K562 (cell line): ENCODE measurements at regions not wholly inside any gene's neighbourhood (a gene's known extent, or its start where the extent isn't known, plus 50 kb on each side); places are given as distances from the start of the nearest gene placed in this dataset.

ENCODE experiments used
- ATAC-seq: fragments of 200-7000 bp; cut with Tn5 transposase; 3 replicates; pipeline ENCODE4 v1.9.1; 2020; ENCODE audit warnings: moderate library complexity
- BruUV-seq: library from RNA; stranded (reverse); fragments of 400-500 nt; replicated peaks from 2 replicates; lab custom pipeline; 2021; lab: Mats Ljungman, UMichigan
- CTCF ChIA-PET: fragments of 300-600 bp; formaldehyde crosslinking; extraction: SDS; loops from one replicate; lab custom pipeline; 2021; ENCODE audit warnings: low intra/inter-chr PET ratio; lab: Yijun Ruan, JAX
- POLR2A ChIA-PET: fragments of 300-600, 350-650 bp; sonication (Branson Sonifier 250); formaldehyde crosslinking; extraction: SDS; loops from one replicate; lab custom pipeline; 2021; ENCODE audit warnings: antibody characterized with exemption, inconsistent platforms; lab: Yijun Ruan, JAX
- DNase-seq, 4 experiments: peaks; one replicate each; pipeline versions ENCODE4 v3.0.0 to v3.0.0-alpha.2; 2011 to 2018; ENCODE audit warnings: low spot score in 3 of 4, mixed read lengths in 3 of 4; ENCODE audit errors: extremely low read depth in 1 of 4
- FAIRE-seq: peaks from 2 replicates; lab custom pipeline; 2011; peaks lifted over from hg19 to GRCh38; lab: Jason Lieb, UNC
- H2AFZ ChIP-seq: 2 replicates; pipeline ENCODE4 v1.6.0; 2011; ENCODE audit warnings: low read depth, low read length, control low read depth, inconsistent platforms
- H3K27ac ChIP-seq: fragments of 200-600 bp; 3 replicates; pipeline ENCODE4 v1.8.0; 2011; ENCODE audit warnings: low read depth, mild to moderate bottlenecking, control low read depth, inconsistent platforms, low read length, moderate library complexity, mixed read lengths; ENCODE audit errors: extremely low read depth
- H3K27me3 ChIP-seq, 2 experiments: fragments of 300-600 bp in 1 of 2; 2 replicates in 1 of 2; 3 replicates in 1 of 2; pipeline versions ENCODE4 v1.6.0 to v1.8.0; 2011; ENCODE audit warnings: inconsistent platforms in 2 of 2, low read length in 2 of 2, mild to moderate bottlenecking in 1 of 2, mixed read lengths in 1 of 2, moderate library complexity in 1 of 2; ENCODE audit not compliant: control insufficient read depth in 2 of 2, insufficient read depth in 2 of 2
- H3K36me3 ChIP-seq: fragments of 300-600 bp; 3 replicates; pipeline ENCODE4 v1.8.0; 2011; ENCODE audit warnings: mild to moderate bottlenecking, low read length, inconsistent platforms; ENCODE audit not compliant: control insufficient read depth, insufficient read depth
- H3K4me1 ChIP-seq, 2 experiments: fragments of 200-600 bp in 1 of 2; replicated peaks in 1 of 2; 2 replicates in 1 of 2; 3 replicates in 1 of 2; pipeline versions ENCODE4 v1.5.1 to v1.8.0; 2011; ENCODE audit warnings: inconsistent platforms in 2 of 2, low read length in 2 of 2, mild to moderate bottlenecking in 1 of 2, mixed read lengths in 1 of 2, moderate library complexity in 1 of 2; ENCODE audit not compliant: control insufficient read depth in 2 of 2, insufficient read depth in 2 of 2
- H3K4me2 ChIP-seq: 2 replicates; pipeline ENCODE4 v1.6.1; 2011; ENCODE audit warnings: low read length, control low read depth, inconsistent platforms, mixed read lengths; ENCODE audit not compliant: insufficient read depth
- H3K4me3 ChIP-seq: fragments of 200-600 bp; sonication (generic), shearing (Covaris generic); 2 replicates; pipeline ENCODE4 v1.5.1; 2016; ENCODE audit warnings: control low read depth, inconsistent platforms
- H3K79me2 ChIP-seq: fragments of 200-600 bp; 3 replicates; pipeline ENCODE4 v1.8.0; 2011; ENCODE audit warnings: low read length, inconsistent platforms; ENCODE audit not compliant: control insufficient read depth, insufficient read depth
- H3K9ac ChIP-seq, 2 experiments: 2 replicates each; pipeline versions ENCODE4 v1.6.0 to v1.6.1; 2011; ENCODE audit warnings: low read depth in 2 of 2, low read length in 2 of 2, control low read depth in 1 of 2, inconsistent platforms in 1 of 2, mild to moderate bottlenecking in 1 of 2, mixed read lengths in 1 of 2; ENCODE audit not compliant: insufficient read depth in 1 of 2
- H3K9me1 ChIP-seq: one replicate; pipeline ENCODE4 v1.6.0; 2011; ENCODE audit warnings: inconsistent platforms, mild to moderate bottlenecking, low read length, moderate library complexity; ENCODE audit not compliant: control insufficient read depth, insufficient read depth
- H3K9me3 ChIP-seq: replicated peaks from 2 replicates; pipeline ENCODE4 v1.5.1; 2011; ENCODE audit warnings: low read depth, low read length, inconsistent platforms; ENCODE audit not compliant: control insufficient read depth, insufficient read depth
- H4K20me1 ChIP-seq: replicated peaks from 2 replicates; pipeline ENCODE4 v1.6.1; 2011; ENCODE audit warnings: low read length, inconsistent platforms, mixed read lengths; ENCODE audit not compliant: control insufficient read depth, insufficient read depth
- CBFB ChIP-seq: sonication (generic); formaldehyde crosslinking; IDR thresholded peaks from 2 replicates; pipeline ENCODE4 v1.4.0; 2020; ENCODE audit warnings: mild to moderate bottlenecking, missing genetic modification reagents
- CCAR2 ChIP-seq: fragments of 200-400 bp; formaldehyde crosslinking; IDR thresholded peaks from 2 replicates; pipeline ENCODE4 v1.6.1; 2017; ENCODE audit warnings: mild to moderate bottlenecking, low read depth, low read length
- CREB3 ChIP-seq: fragments of 450-650 bp; conservative IDR thresholded peaks from 2 replicates; pipeline ENCODE4 v1.6.1; 2016; ENCODE audit warnings: missing genetic modification characterization, low read depth, mild to moderate bottlenecking, missing compliant biosample characterization, moderate library complexity
- HINFP ChIP-seq: fragments of 450-650 bp; conservative IDR thresholded peaks from 2 replicates; pipeline ENCODE4 v1.6.1; 2016; ENCODE audit warnings: missing genetic modification characterization, low read depth, mild to moderate bottlenecking, control low read depth, missing compliant biosample characterization
- HSF4 ChIP-seq: fragments of 250-450 bp; sonication (Bioruptor Pico); IDR thresholded peaks from 2 replicates; pipeline ENCODE4 v2.1.2; 2022; ENCODE audit warnings: mild to moderate bottlenecking, moderate library complexity, borderline replicate concordance
- LCOR ChIP-seq: sonication (generic); formaldehyde crosslinking; IDR thresholded peaks from 2 replicates; pipeline ENCODE4 v1.8.0; 2022; ENCODE audit warnings: mild to moderate bottlenecking, missing genetic modification reagents
- MYNN ChIP-seq, 2 experiments: sonication (generic); formaldehyde crosslinking in 1 of 2; IDR thresholded peaks; 2 replicates each; pipeline versions ENCODE4 v1.5.0 to v1.6.1; 2016 to 2020; ENCODE audit warnings: antibody characterized with exemption in 1 of 2, missing genetic modification reagents in 1 of 2
- PBX2 ChIP-seq, 2 experiments: IDR thresholded peaks in 1 of 2; conservative IDR thresholded peaks in 1 of 2; 2 replicates each; pipeline ENCODE4 v1.6.1; 2016; ENCODE audit warnings: low read depth in 2 of 2, mild to moderate bottlenecking in 1 of 2, missing compliant biosample characterization in 1 of 2, missing genetic modification characterization in 1 of 2, moderate library complexity in 1 of 2
- POLR2H ChIP-seq: IDR thresholded peaks from 2 replicates; pipeline ENCODE4 v1.6.1; 2016; ENCODE audit warnings: missing genetic modification characterization, low read depth, mild to moderate bottlenecking, control low read depth, missing compliant biosample characterization, moderate library complexity
- TRIM24 ChIP-seq, 2 experiments: fragments of 450-650 bp; IDR thresholded peaks; 2 replicates each; pipeline ENCODE4 v1.6.1; 2016
- ZNF551 ChIP-seq: fragments of 250-450 bp; sonication (Bioruptor Pico); IDR thresholded peaks from 2 replicates; pipeline ENCODE4 v1.5.0; 2021; ENCODE audit warnings: mild to moderate bottlenecking, moderate library complexity
- ZNF76 ChIP-seq: fragments of 250-450 bp; sonication (Bioruptor Pico); IDR thresholded peaks from 2 replicates; pipeline ENCODE4 v1.4.0; 2020; ENCODE audit warnings: mild to moderate bottlenecking, moderate library complexity, borderline replicate concordance
- WGBS: fragments of 100-300 bp; shearing (Covaris generic); methylation state at CpG from one replicate; pipeline ENCODE4 v1.1.6; 2016; ENCODE audit warnings: low coverage, mixed read lengths; ENCODE audit not compliant: insufficient coverage; ENCODE audit errors: missing lambda C conversion rate; 5-methylcytosine and 5-hydroxymethylcytosine counted together
- in situ Hi-C: fragments of 300-500 bp; cut with MboI; formaldehyde crosslinking; loops from 4 replicates; pipeline ENCODE4 v1.15.0; 2018; ENCODE audit warnings: inconsistent platforms, mixed read lengths
- intact Hi-C: fragments of 100-400 bp; cut with micrococcal nuclease; formaldehyde crosslinking; loops from 2 replicates; pipeline ENCODE4 v1.14.2; 2022
- TF ChIP-seq, protein P1 (sequence below): fragments of 250-450 bp; sonication (Bioruptor Pico); IDR thresholded peaks from 2 replicates; pipeline ENCODE4 v1.4.0; 2020
- TF ChIP-seq, protein P2 (sequence below): fragments of 450-650 bp; formaldehyde crosslinking; IDR thresholded peaks from 2 replicates; pipeline ENCODE4 v1.4.0; 2020; ENCODE audit warnings: mild to moderate bottlenecking, moderate library complexity

DNA sequence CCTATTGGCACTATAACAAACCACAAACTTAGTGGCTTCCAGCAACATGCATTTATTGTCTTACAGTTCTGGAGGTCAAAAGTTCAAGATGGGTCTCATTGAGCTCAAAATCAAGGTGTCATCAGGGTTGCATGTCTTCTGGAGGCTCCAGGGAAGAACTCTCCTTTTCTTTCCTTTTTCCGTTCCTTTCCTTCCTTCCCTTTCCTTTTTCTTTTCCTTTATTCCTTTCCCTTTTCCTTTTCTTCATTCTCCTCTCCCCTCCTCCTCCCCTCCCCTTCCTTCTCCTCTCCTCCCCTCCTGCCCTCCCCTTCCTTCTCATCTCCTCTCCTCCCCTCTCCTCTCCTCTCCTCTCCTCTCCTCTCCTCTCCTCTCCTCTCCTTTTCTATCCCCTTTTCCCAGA is 460.2 kb upstream of the CDH4 start:
- POLR2A ChIA-PET = no interaction called here
- Histone ChIP-seq H3K9me3 (no peaks in the 10 kb centered on the region), H3K27ac (no peak overlapping the region), H3K4me1 (no peaks in the 10 kb centered on the region), H3K79me2 (no peaks in the 10 kb centered on the region), H3K9ac (no peak overlapping the region), H3K36me3 (no peaks in the 10 kb centered on the region), H3K9me1 (no peaks in the 10 kb centered on the region), H3K4me2 (no peak overlapping the region), H4K20me1 (no peaks in the 10 kb centered on the region), H3K4me3 (no peak overlapping the region), H3K27me3 (peaks cover 0 to 9% of the 10 kb centered on the region in 2 experiments; a peak in 1 of 5 replicates), H2AFZ (no peak overlapping the region)
- CTCF ChIA-PET = no interaction called here
- intact Hi-C loops (no loop called here), in situ Hi-C loops (no loop called here)
- DNase-seq = no peak
- FAIRE-seq = no peak
- no peak for ATAC-seq
- WGBS = no CpG with 5 or more reads among the region's 1 CpG
- BruUV-seq = no TSS peak
- TF ChIP-seq MYNN (IDR thresholded peaks at IDR 0.05) (no peak), MYNN (CRISPR knock-in tag; IDR thresholded peaks at IDR 0.05) (no peak), HINFP (tag) (no peak), ZNF551 (CRISPR knock-in tag) (no peak), POLR2H (tag) (no peak), CBFB (CRISPR knock-in tag) (no peak), LCOR (CRISPR knock-in tag) (no peak), HSF4 (CRISPR knock-in tag) (no peak), TRIM24 (IDR thresholded peaks at IDR 0.05) (no peak), CREB3 (tag) (no peak), CCAR2 (no peak), PBX2 (CRISPR knock-in tag; IDR thresholded peaks at IDR 0.05; ENCODE audit: low read depth) (no peak), PBX2 (tag; conservative IDR thresholded peaks at IDR 0.05; ENCODE audit: low read depth) (no peak), ZNF76 (CRISPR knock-in tag) (no peak)
- TF ChIP-seq, protein P1, sequence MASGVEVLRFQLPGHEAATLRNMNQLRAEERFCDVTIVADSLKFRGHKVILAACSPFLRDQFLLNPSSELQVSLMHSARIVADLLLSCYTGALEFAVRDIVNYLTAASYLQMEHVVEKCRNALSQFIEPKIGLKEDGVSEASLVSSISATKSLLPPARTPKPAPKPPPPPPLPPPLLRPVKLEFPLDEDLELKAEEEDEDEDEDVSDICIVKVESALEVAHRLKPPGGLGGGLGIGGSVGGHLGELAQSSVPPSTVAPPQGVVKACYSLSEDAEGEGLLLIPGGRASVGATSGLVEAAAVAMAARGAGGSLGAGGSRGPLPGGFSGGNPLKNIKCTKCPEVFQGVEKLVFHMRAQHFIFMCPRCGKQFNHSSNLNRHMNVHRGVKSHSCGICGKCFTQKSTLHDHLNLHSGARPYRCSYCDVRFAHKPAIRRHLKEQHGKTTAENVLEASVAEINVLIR (CRISPR knock-in tag) = no peak
- TF ChIP-seq, protein P2, sequence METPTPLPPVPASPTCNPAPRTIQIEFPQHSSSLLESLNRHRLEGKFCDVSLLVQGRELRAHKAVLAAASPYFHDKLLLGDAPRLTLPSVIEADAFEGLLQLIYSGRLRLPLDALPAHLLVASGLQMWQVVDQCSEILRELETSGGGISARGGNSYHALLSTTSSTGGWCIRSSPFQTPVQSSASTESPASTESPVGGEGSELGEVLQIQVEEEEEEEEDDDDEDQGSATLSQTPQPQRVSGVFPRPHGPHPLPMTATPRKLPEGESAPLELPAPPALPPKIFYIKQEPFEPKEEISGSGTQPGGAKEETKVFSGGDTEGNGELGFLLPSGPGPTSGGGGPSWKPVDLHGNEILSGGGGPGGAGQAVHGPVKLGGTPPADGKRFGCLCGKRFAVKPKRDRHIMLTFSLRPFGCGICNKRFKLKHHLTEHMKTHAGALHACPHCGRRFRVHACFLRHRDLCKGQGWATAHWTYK (CRISPR knock-in tag) = no peak
